SIG-M5 treated with dmso at 0.1 percent for 504 hours (cell line): ENCODE measurements at regions not wholly inside any gene's neighbourhood (a gene's known extent, or its start where the extent isn't known, plus 50 kb on each side); places are given as distances from the start of the nearest gene placed in this dataset.
"Not testable (repeated sequence)": the region's sequence is repeated elsewhere in the genome, so short reads cannot be mapped to it uniquely, and the experiment has no call there.

Source experiments
- DNase-seq: peaks from one replicate; lab custom pipeline; 2025; ENCODE audit not compliant: unreplicated experiment; lab: John Stamatoyannopoulos, UW

- DNase-seq: not testable (repeated sequence)
Measured at GRCh38 chr7:138366137-138366536, 93.9 kb upstream of the TRIM24 start.

GRCh38 chr7:138366676-138367075, 93.4 kb upstream of the TRIM24 start:
- not testable (repeated sequence) for DNase-seq

GRCh38 chr7:138369797-138370196, 90.3 kb upstream of the TRIM24 start:
- DNase-seq: no peak

- DNase-seq: no peak
Measured at GRCh38 chr7:138370956-138371355, 89.1 kb upstream of the TRIM24 start.

- DNase-seq: no peak
Measured at GRCh38 chr7:138374119-138374693, 85.9 kb upstream of the TRIM24 start.

- DNase-seq: no peak
Measured at GRCh38 chr7:138377306-138377705, 82.8 kb upstream of the TRIM24 start.

- DNase-seq: no peak
Measured at GRCh38 chr7:138378741-138379559, 81.1 kb upstream of the TRIM24 start.

- DNase-seq: no peak
Measured at GRCh38 chr7:138382862-138383565, 77.0 kb upstream of the TRIM24 start.

GRCh38 chr7:138386821-138387220, 73.2 kb upstream of the TRIM24 start:
- no peak for DNase-seq

GRCh38 chr7:138387755-138388475, 72.1 kb upstream of the TRIM24 start:
- DNase-seq: no peak

- DNase-seq: no peak
Measured at GRCh38 chr7:138388673-138389491, 71.2 kb upstream of the TRIM24 start.

- no peak for DNase-seq
Measured at GRCh38 chr7:138395763-138396162, 64.3 kb upstream of the TRIM24 start.

- DNase-seq: no peak
Measured at GRCh38 chr7:138396251-138397070, 63.6 kb upstream of the TRIM24 start.

GRCh38 chr7:138397071-138397433, 63.0 kb upstream of the TRIM24 start:
- not testable (repeated sequence) for DNase-seq

- DNase-seq: no peak
Measured at GRCh38 chr7:138398857-138399256, 61.2 kb upstream of the TRIM24 start.

- no peak for DNase-seq
Measured at GRCh38 chr7:138400400-138400886, 59.6 kb upstream of the TRIM24 start.

- DNase-seq: no peak
Measured at GRCh38 chr7:138402749-138403148, 57.3 kb upstream of the TRIM24 start.

- DNase-seq: no peak
Measured at GRCh38 chr7:138405496-138405895, 54.6 kb upstream of the TRIM24 start.

- DNase-seq: no peak
Measured at GRCh38 chr7:138407792-138408191, 52.3 kb upstream of the TRIM24 start.
